Lower leg skin (tissue), 3 donors: ENCODE measurements at regions not wholly inside any gene's neighbourhood (a gene's known extent, or its start where the extent isn't known, plus 50 kb on each side); places are given as distances from the start of the nearest gene placed in this dataset.

Source experiments
- POLR2A ChIP-seq, 2 donors: fragments of 450-650 bp; IDR thresholded peaks; one replicate each; pipeline ENCODE4 v1.6.1; 2016 to 2017; ENCODE audit warnings: antibody characterized with exemption in 2 of 2, mild to moderate bottlenecking in 1 of 2, moderate library complexity in 1 of 2
- TF ChIP-seq, protein P1 (sequence below), 3 donors: fragments of 450-650 bp; IDR thresholded peaks; one replicate each; pipeline ENCODE4 v1.5.1; 2016; ENCODE audit warnings: antibody characterized with exemption in 3 of 3, mild to moderate bottlenecking in 3 of 3, moderate library complexity in 2 of 3

DNA sequence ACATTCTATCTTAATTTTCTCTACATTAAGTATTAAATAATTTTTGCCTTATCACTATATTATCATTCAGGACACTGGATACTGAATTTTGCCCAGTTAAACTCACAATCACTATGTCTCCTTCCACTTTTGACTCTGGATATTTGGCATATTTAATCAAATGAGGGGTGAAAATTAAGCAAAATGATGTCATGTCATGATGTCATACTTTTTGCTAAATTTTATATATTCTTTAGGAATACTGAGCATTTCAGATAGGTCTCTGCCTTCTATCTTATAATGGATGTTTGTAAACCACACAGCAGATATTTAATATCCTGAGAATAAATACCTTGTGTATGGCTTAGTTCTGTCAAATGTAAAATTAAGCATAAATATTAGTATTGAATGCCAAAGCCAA is 79.5 kb upstream of the HIVEP3 start:
- TF ChIP-seq, protein P1, sequence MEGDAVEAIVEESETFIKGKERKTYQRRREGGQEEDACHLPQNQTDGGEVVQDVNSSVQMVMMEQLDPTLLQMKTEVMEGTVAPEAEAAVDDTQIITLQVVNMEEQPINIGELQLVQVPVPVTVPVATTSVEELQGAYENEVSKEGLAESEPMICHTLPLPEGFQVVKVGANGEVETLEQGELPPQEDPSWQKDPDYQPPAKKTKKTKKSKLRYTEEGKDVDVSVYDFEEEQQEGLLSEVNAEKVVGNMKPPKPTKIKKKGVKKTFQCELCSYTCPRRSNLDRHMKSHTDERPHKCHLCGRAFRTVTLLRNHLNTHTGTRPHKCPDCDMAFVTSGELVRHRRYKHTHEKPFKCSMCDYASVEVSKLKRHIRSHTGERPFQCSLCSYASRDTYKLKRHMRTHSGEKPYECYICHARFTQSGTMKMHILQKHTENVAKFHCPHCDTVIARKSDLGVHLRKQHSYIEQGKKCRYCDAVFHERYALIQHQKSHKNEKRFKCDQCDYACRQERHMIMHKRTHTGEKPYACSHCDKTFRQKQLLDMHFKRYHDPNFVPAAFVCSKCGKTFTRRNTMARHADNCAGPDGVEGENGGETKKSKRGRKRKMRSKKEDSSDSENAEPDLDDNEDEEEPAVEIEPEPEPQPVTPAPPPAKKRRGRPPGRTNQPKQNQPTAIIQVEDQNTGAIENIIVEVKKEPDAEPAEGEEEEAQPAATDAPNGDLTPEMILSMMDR (IDR thresholded peaks at IDR 0.05), result no peak
- TF ChIP-seq POLR2A (IDR thresholded peaks at IDR 0.05), result no peak
